ENCODE measurements at regions not wholly inside any gene's neighbourhood (a gene's known extent, or its start where the extent isn't known, plus 50 kb on each side); places are given as distances from the start of the nearest gene placed in this dataset.

GRCh38 chr6:147709396-147710272 lies 201.1 kb downstream of the SAMD5 start (continued):
- TF ChIP-seq CTCF (IDR thresholded peaks at IDR 0.05 in 2 of 3, conservative IDR thresholded peaks at IDR 0.05 in 1 of 3; ENCODE audit: borderline replicate concordance in 1 of 3, insufficient read depth in 1 of 3, low read depth in 2 of 3, low read length in 2 of 3) (no peak), TCF7L2 (IDR thresholded peaks at IDR 0.05; ENCODE audit: borderline replicate concordance, extremely low read depth, insufficient read depth, insufficient read length) (peak; percentile 93), ELF1 (IDR thresholded peaks at IDR 0.05; ENCODE audit: borderline replicate concordance, low read depth) (no peak), REST (IDR thresholded peaks at IDR 0.05; ENCODE audit: low read depth) (no peak), ZFX (IDR thresholded peaks at IDR 0.05) (no peak), ATF3 (IDR thresholded peaks at IDR 0.05) (no peak), POLR2A (IDR thresholded peaks at IDR 0.05; ENCODE audit: borderline replicate concordance, extremely low read depth, insufficient read depth, insufficient read length) (no peak), MAX (IDR thresholded peaks at IDR 0.05) (peak; percentile 68), YY1 (IDR thresholded peaks at IDR 0.05; ENCODE audit: extremely low read depth, insufficient replicate concordance, low read depth, low read length) (no peak)
